HG03045 (cell line): ENCODE measurements at regions not wholly inside any gene's neighbourhood (a gene's known extent, or its start where the extent isn't known, plus 50 kb on each side); places are given as distances from the start of the nearest gene placed in this dataset.
"Not testable (repeated sequence)": the region's sequence is repeated elsewhere in the genome, so short reads cannot be mapped to it uniquely, and the experiment has no call there.

Experiments
- ATAC-seq: cut with Tn5 transposase; IDR thresholded peaks from one replicate; pipeline ENCODE4 v1.9.1; 2021; ENCODE audit warnings: mild to moderate bottlenecking, moderate library complexity; ENCODE audit not compliant: unreplicated experiment

GRCh38 chr14:22492622-22493542 is 96.1 kb downstream of the DAD1 start:
- ATAC-seq, result no peak

- peak; percentile 37 for ATAC-seq
Measured at GRCh38 chr14:22491683-22492621, 97.1 kb downstream of the DAD1 start.

- not testable (repeated sequence) for ATAC-seq
Measured at GRCh38 chr14:22491053-22491452, 98.0 kb downstream of the DAD1 start.

GRCh38 chr14:22489957-22490950 is 98.8 kb downstream of the DAD1 start:
- ATAC-seq, result no peak

GRCh38 chr14:22489244-22489545 is 99.8 kb downstream of the DAD1 start:
- ATAC-seq, result no peak

- no peak for ATAC-seq
Measured at GRCh38 chr14:22488522-22489243, 100.3 kb downstream of the DAD1 start.

GRCh38 chr14:22487941-22488340 is 101.1 kb downstream of the DAD1 start:
- ATAC-seq, result no peak

GRCh38 chr14:22487401-22487800 is 101.6 kb downstream of the DAD1 start:
- ATAC-seq, result no peak

GRCh38 chr14:22486675-22487074 is 102.3 kb downstream of the DAD1 start:
- no peak for ATAC-seq

- ATAC-seq, result no peak
Measured at GRCh38 chr14:22485649-22486048, 103.4 kb downstream of the DAD1 start.

- no peak for ATAC-seq
Measured at GRCh38 chr14:22485178-22485577, 103.8 kb downstream of the DAD1 start.

- no peak for ATAC-seq
Measured at GRCh38 chr14:22484632-22485031, 104.4 kb downstream of the DAD1 start.

GRCh38 chr14:22483863-22484593 is 105.0 kb downstream of the DAD1 start:
- ATAC-seq, result no peak

- no peak for ATAC-seq
Measured at GRCh38 chr14:22482782-22483553, 106.1 kb downstream of the DAD1 start.

- no peak for ATAC-seq
Measured at GRCh38 chr14:22482085-22482694, 106.8 kb downstream of the DAD1 start.

- no peak for ATAC-seq
Measured at GRCh38 chr14:22481546-22481945, 107.5 kb downstream of the DAD1 start.

GRCh38 chr14:22479776-22480464 is 109.1 kb downstream of the DAD1 start:
- no peak for ATAC-seq
